Loucy (cell line): ENCODE measurements at regions not wholly inside any gene's neighbourhood (a gene's known extent, or its start where the extent isn't known, plus 50 kb on each side); places are given as distances from the start of the nearest gene placed in this dataset.

Experiments used
- CTCF ChIP-seq: fragments of 200-600 bp; sonication (generic); conservative IDR thresholded peaks from 2 replicates; pipeline ENCODE4 v1.5.1; 2014; ENCODE audit warnings: mild to moderate bottlenecking, antibody characterized with exemption, low read length
- EZH2phosphoT487 ChIP-seq: fragments of 200-600 bp; IDR thresholded peaks from 2 replicates; pipeline ENCODE4 v1.6.1; 2018; ENCODE audit warnings: antibody characterized with exemption, mild to moderate bottlenecking, moderate library complexity, borderline replicate concordance

- TF ChIP-seq CTCF (no peak), EZH2phosphoT487 (no peak)
Observed at GRCh38 chr5:99586878-99587277, 658.1 kb upstream of the CHD1 start.
